ENCODE measurements at regions not wholly inside any gene's neighbourhood (a gene's known extent, or its start where the extent isn't known, plus 50 kb on each side); places are given as distances from the start of the nearest gene placed in this dataset.

DNA sequence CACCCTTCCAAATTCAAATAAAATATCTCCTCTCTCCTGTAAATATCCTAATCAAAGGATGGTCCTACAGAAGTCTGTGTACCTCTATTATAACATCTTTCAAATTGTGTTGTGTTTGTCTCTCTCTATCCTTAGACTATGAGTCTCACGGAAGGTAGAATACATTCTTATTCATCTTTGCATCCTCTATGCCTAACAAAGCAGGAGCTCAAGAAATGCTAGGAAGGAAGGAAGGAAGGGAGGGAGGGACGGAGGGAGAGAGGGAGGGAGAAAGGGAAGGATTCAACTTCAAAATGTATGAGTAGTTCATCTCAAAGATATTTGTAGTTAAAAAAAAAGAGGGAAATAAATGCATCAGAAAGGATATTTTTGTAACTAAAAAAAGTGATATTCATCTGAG is 150.0 kb downstream of the RTP4 start:
- no peak for TF ChIP-seq CTCF (IDR thresholded peaks at IDR 0.05)
- TF ChIP-seq POLR2A (IDR thresholded peaks at IDR 0.05) = no peak

All from testis (tissue), 2 donors.